Head of caudate nucleus (tissue), 42 donors: ENCODE measurements at regions not wholly inside any gene's neighbourhood (a gene's known extent, or its start where the extent isn't known, plus 50 kb on each side); places are given as distances from the start of the nearest gene placed in this dataset.

ENCODE experiments used
- DNase-seq, 42 donors: peaks; one replicate each; pipeline versions ENCODE4 v3.0.0 to v3.0.0-alpha.2; 2020 to 2021; ENCODE audit warnings: mixed read lengths in 7 of 42
- intact Hi-C: fragments of 100-400 bp; cut with DNase I; formaldehyde crosslinking; loops from one replicate; pipeline ENCODE4 v1.15.0; 2022

DNA sequence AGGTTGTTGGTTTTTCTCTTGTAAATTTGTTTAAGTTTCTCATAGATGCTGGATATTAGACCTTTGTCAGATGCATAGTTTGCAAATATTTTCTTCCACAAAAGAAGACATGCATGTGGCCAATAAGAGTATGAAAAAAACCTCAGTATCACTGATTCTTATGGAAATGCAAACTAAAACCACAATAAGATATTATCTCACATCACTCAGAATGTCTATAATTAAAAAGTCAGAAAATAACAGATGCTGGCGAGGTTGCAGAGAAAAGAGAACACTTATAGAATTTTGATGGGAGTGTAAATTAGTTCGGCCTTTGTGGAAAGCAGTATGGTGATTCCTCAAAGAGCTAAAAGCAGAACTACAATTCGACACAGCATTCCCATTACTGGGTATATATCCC is 1355.6 kb downstream of the FAM133A start:
- intact Hi-C loops = no loop called here
- DNase-seq = no peak

DNA sequence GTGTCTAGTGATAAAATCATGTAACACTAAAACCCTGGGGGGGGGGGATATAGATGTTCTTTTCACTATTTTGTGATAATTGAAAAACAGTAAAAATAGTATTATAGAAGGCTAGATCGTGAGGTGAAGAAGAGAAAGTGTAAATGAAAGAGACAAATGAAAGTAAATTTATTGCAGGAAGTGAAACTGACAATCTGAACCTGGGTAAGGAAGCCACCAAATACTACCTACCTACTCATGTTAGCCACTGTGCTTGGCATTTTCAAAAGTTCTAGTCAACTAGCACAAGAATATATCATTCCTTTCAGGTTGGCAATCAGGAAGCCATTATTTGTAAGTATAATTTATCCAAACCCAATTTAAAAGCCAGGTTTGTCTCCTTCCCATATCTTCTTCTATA is 1366.1 kb downstream of the FAM133A start:
- intact Hi-C loops = no loop called here

DNA sequence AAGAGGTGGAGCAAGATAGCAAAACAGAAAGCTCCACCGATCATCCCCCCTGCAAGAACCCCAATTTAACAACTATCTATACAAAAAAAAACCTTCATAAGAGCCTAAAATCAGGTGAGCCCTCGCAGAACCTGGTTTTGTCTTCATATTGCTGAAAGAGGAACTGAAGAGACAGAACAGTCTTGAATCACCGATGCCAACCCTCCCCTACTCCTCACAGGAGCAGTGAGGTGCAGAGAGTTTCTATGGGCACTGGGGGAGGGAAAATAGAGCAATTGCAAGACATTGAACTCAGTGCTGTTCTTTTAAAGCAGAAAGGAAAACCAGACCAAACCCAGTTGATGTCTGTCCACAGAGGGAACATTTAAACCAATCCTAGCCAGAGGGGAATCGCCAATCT is 1370.3 kb downstream of the FAM133A start:
- DNase-seq = no peak
- intact Hi-C loops = no loop called here

More for the DNA sequence above, 1366.1 kb downstream of the FAM133A start:
- no peak for DNase-seq

DNA sequence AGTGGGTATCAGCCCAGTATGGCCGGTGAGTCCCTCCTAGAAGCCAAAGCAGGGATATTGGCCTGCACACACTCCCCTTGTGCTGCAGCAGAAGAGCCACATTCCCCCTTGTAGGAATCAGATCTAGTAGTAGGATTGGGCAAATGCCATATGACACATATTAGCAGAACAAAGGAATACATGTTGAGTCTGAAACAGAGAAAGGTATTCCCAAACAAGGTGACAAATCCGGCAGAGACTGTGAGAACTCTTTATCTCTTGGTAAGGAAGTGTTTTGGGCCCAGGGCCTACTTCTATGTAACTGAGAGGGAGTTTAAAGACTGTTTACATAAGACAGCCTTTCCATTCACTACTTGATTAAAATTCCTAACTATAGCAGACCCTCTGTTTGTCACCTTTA is 1382.0 kb downstream of the FAM133A start:
- no peak for DNase-seq
- intact Hi-C loops = no loop called here

DNA sequence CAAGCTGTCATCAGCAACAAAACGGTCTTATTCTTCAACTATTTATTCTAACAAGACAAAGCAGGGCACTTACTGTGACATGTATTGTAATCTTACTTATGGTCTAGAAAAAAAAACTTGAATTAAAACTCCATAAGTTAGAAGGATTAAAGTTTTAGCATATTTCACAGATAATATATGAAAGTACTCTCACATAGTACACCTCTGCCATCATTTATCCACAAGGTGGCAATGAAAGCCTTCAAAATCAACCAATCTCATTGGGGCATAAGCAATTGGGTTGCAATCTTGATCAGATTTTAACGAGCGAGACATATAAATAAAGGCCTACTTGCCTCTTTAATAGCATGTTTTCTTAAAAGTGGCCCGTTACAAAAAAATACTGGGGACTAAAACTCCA is 1382.9 kb downstream of the FAM133A start:
- intact Hi-C loops = no loop called here
- DNase-seq = no peak

DNA sequence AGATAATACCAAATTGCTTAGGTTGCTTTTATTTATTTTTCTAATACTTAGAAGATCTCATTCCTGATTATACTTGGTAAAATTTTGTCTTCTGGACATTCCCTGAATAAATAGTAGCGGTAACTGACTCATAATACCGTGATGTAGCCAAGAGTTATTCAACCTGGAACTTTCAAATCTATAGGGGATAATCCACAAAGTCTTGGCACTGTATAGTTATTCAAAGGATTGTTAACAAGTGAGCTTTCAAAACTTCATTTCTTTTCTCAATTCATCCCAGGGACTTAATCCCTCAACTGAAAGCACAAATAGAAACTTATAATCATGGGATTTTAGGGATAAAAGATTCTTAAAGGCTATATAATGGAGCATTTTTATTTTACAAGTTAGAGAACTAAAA is 1383.3 kb downstream of the FAM133A start:
- no peak for DNase-seq
- intact Hi-C loops = no loop called here

DNA sequence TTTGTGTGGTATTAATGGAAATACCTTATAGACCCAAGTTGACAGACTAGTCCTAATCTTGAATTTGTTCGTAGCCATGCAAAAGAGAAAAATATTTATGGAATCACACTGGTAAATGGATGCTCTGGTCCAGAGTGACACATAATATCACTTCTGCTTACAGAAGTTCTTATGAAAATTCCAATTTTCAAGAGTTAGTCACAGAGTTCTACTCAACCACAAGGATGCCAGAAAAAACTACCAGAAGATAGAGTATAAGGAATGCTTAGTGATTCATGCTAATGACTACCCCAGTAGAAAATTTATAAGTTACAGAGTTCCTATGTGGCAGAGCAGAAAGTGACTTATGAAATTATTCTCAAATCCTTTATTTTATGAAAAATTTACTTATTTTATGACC is 1384.8 kb downstream of the FAM133A start:
- intact Hi-C loops = no loop called here

DNA sequence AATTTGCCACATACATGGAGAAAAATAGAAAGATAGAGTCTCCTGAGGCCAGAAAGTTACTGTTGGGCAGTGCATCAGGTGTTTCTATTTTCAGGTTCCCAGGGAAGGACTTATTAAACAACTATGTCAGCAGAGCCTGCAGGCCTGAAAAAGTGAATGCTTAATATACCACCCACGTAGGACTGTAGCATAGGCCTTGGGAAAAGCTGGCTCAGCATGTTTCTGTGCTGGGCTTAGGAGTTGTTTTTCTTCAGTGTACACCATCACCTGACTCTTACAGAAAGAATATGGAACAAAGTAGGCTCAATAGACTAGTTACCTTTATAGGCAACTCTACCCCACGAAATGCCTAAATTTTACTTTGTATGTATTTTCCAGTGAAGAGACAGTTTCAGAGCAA is 1385.9 kb downstream of the FAM133A start:
- no peak for DNase-seq
- intact Hi-C loops = no loop called here

More for the DNA sequence above, 1384.8 kb downstream of the FAM133A start:
- no peak for DNase-seq

DNA sequence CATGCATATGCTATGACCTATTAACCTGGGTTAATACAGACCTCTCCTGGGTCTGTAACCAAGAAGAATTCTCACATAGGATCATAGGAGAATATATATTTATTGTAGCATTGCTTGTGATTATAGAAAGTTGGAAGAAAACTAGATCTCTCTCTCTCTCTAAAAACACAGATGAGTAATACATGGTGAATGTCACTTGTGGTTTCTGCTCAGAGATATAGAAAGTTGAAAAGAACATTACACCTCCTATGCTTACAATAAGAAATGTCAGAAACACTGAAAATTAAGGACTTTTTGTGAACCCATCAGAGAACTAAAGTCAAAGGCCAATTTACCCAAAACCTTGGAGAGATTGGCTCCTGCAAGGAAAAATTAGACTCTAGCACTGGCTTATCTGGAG is 1389.5 kb downstream of the FAM133A start:
- intact Hi-C loops = no loop called here
- no peak for DNase-seq

DNA sequence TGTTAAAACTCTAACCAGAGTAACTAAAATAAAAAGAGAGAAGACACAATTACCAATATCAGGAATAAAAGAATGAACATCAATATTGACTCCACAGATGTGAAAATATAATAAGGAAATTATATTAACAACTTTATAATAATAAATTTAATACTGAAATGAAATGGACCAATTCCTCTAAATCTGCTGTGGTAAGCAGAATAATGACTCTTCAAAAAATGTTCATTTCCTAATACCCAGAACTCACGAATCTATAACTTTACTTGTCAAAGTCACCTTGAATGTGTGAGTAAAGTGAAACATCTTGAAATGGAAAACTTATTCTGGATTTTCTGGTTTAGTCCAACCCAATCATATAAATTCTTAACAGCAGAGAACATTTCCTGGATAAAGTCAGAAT is 1391.1 kb downstream of the FAM133A start:
- DNase-seq = no peak
- intact Hi-C loops = no loop called here

DNA sequence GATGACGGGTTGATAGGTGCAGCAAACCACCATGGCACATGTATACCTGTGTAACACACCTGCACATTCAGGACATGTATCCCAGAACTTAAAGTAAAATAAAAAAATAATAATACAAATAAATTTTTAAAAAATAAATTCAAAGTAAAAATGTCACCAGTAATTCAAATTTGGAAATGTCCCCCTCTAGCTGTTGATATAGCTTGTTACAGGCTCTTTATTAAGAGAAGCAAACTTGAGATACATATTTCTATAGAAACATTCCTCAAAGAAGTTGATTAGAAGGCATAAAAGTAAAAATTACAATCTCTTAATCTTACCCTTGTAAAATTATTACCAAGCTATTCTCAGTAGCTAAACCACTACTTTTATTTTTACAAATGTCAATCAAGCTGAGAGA is 1397.0 kb downstream of the FAM133A start:
- DNase-seq = no peak

DNA sequence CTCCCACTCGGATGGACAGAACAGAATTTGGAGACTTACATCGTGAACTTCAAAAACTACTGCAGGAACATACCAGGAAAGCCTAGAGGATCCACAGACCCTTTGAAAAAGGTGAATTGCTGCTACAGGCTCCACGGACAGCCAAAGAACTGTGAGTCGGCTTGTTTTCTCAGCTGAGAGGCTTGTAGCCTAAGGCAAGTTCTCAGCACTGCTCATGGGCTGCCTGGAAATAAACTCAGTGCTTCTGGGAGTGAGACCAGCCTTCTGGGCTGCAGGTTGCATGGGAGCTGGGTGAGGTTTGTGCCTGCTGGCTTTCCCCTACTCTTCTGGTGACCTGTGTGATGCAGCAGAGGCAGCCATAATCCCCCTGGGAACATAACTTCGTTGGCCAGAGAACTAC is 1397.6 kb downstream of the FAM133A start:
- DNase-seq = no peak
- intact Hi-C loops = no loop called here

More for the DNA sequence above, 1397.0 kb downstream of the FAM133A start:
- intact Hi-C loops = no loop called here

DNA sequence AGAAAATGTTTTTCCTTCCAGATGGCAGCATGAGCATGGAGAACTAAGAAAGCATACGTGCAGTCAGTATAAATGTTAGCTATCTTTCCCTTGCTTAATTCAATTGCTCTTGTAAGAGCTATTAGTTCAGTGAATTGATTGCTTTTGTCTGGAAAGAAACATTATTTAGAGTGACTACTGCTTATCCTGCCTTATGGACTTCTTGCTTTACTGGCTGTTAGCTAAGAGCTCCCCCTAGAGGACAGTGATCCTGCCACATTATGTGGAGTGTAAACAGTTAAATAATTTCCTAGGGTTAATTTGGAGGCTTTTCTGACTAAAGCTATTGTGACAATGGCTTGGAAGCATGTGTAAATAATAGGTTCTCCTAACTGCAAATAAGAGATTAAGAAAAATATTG is 1402.4 kb downstream of the FAM133A start:
- DNase-seq = no peak
- intact Hi-C loops = no loop called here

DNA sequence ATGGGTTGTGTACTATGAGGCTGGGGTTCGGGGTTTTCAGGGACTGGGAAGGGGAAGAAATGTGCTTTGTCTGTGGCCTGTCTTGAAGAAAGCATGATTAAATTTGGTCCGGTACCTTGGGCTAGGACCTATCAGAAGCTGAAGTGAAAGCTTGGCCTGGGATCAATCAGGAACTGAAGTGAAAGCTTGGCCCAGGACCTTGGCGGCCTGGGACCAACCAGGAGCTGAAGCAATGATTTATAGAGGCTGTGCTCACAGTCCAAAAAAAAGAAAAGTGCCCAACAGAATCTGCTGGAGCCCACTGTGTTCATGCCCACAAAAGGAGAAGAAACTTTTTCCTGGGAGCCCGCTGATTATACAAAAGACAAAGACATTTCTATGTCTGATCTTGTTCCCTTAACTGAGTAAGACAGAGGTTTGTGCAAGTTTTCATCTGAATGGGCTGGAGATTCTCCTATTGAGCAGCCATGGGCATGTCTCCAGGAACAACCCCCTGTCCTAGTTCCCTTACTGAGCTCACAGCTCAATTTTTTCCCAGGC is 1427.9 kb downstream of the FAM133A start:
- intact Hi-C loops = no loop called here

DNA sequence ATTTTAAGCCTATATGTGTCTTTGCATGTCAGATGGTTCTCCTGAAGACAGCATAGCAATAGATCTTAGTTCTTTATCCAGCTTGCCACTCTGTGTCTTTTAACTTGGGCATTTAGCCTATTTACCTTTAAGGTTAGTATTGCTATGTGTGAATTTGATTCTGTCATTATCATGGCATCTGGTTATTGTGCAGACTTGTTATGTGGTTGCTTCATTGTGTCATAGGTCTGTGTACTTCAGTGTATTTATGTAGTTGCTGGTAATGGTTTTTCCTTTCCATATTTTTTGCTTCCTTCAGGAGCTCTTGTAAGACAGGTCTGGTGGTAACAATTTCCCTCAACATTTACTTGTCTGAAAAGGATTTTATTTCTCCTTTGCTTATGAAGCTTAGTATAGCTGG is 1443.5 kb downstream of the FAM133A start:
- DNase-seq = no peak
- intact Hi-C loops = no loop called here

More for the DNA sequence above, 1427.9 kb downstream of the FAM133A start:
- DNase-seq = peak in 2 of 42 donors; percentile 0 to 35

DNA sequence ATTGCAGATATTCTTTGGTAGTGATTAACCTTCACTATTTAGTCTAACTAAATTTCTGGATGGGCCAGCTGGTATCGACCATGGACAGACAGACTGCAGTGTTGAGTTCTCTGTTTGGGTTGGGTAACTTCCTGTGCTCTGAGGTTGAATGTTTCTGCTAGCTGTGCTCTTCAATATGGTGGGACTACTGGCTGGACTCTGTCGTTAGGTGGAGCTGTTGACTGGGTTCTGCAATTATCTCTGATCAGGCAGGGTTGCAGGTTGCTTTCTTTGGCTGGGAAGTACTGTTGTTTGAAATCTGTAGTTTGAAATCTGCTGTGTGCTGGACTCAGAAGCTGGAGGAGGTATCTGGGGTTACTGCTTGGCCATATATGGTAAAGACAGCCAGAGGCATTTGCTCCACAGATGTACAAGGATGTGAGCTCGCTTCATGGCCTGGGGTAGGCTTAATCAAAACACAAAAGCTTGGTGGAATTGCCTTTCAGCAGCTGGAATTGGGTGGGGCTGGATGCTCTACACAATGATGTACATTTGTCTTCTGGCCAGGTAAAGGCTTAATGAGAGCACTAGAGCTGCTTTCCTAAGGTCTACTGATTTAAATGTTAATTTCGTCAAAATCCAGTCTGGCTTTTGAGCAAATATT is 1472.0 kb downstream of the FAM133A start:
- DNase-seq = no peak

DNA sequence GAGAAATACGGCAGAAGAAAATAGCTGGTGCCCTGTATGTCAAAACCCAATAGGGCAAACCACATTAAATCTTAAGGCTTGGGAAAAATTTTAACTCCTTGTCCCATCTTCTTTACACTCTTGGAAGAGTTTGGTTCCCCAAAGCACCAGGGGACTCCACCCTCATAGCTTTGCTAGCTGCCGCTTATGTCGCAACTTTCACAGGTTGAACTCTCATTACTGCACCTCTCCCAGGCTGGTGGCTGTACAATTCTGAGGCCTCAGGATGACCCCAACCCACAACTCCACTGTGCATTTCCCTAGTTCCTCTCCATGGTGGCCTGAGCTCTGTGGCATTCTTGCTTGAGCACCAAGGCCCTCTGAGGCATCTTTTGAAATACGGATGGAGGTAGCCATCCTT is 1478.8 kb downstream of the FAM133A start:
- intact Hi-C loops = no loop called here
- DNase-seq = no peak

More for the DNA sequence above, 1472.0 kb downstream of the FAM133A start:
- intact Hi-C loops = no loop called here

DNA sequence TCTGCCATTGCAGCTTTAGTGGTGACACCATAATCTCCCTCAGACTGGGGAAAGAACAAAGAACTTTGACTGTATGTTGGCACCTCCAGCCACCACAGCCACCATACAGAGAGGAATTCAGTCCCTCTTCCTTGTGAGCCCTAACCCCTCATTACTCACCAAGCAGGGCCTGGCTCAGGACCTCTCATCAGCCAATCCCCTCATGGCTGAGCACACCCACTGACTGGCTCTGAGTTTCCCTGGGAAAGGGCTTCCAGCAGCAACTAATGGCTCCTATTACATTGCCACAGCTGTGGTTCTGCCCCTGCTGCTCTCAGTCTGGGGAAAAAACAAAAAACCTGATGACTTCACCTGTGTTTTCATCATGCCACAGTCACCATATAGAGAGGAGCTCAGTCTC is 1482.6 kb downstream of the FAM133A start:
- intact Hi-C loops = no loop called here
- DNase-seq = no peak
